Ascending aorta (tissue), 2 donors: ENCODE measurements at regions not wholly inside any gene's neighbourhood (a gene's known extent, or its start where the extent isn't known, plus 50 kb on each side); places are given as distances from the start of the nearest gene placed in this dataset.

Experiments
- DNase-seq, 2 donors: peaks; one replicate each; pipeline ENCODE4 v3.0.0-alpha.2; 2019; ENCODE audit warnings: low spot score in 2 of 2
- H3K27ac ChIP-seq, 2 donors: fragments of 200-600 bp; sonication (generic); one replicate each; pipeline ENCODE4 v1.5.1; 2016 to 2017; ENCODE audit warnings: mild to moderate bottlenecking in 1 of 2
- H3K27me3 ChIP-seq: fragments of 200-600 bp; sonication (generic); one replicate; pipeline ENCODE4 v1.5.1; 2017
- H3K36me3 ChIP-seq, 2 donors: fragments of 200-600 bp; sonication (generic); one replicate each; pipeline ENCODE4 v1.5.1; 2016
- H3K4me1 ChIP-seq, 2 donors: fragments of 200-600 bp; sonication (generic); one replicate each; pipeline ENCODE4 v1.5.1; 2016 to 2017; ENCODE audit warnings: mild to moderate bottlenecking in 1 of 2
- H3K4me3 ChIP-seq, 2 donors: fragments of 200-600 bp; sonication (generic); one replicate each; pipeline ENCODE4 v1.5.1; 2016 to 2017; ENCODE audit warnings: mild to moderate bottlenecking in 1 of 2
- H3K9me3 ChIP-seq, 2 donors: fragments of 200-600 bp; sonication (generic); one replicate each; pipeline ENCODE4 v1.5.1; 2016
- intact Hi-C: fragments of 100-400 bp; cut with DNase I; formaldehyde crosslinking; loops from one replicate; pipeline ENCODE4 v1.15.1; 2023
- TF ChIP-seq, protein P1 (sequence below), 3 experiments: fragments of 200-600 bp in 2 of 3; fragments of 450-650 bp in 1 of 3; sonication (generic) in 2 of 3; IDR thresholded peaks; one replicate each; pipeline ENCODE4 v1.5.1; 2016 to 2019; ENCODE audit warnings: antibody characterized with exemption in 3 of 3, mild to moderate bottlenecking in 1 of 3, moderate library complexity in 1 of 3

DNA sequence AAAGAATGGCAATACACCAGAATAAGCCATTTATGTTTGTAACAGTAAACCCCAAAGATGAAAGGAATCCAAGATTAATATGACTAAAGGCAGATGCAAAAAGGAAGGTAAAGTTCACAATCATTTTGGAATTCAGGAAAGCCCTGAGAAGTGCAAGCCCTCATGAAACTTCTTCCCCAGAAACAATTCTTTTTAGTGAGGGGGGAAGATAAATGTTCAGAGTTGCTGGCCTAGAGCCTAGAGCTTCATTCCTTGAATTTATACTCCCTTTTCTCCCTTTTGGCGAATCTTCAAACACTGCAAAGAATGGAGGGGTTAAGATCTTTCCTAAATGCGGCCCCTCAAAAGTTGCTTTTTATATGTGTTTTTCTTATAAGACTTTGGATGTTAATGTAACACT lies 368.8 kb downstream of the MEIS1 start:
- no peaks in the 10 kb centered on the region for H3K36me3 ChIP-seq
- intact Hi-C loops: no loop called here
- TF ChIP-seq, protein P1, sequence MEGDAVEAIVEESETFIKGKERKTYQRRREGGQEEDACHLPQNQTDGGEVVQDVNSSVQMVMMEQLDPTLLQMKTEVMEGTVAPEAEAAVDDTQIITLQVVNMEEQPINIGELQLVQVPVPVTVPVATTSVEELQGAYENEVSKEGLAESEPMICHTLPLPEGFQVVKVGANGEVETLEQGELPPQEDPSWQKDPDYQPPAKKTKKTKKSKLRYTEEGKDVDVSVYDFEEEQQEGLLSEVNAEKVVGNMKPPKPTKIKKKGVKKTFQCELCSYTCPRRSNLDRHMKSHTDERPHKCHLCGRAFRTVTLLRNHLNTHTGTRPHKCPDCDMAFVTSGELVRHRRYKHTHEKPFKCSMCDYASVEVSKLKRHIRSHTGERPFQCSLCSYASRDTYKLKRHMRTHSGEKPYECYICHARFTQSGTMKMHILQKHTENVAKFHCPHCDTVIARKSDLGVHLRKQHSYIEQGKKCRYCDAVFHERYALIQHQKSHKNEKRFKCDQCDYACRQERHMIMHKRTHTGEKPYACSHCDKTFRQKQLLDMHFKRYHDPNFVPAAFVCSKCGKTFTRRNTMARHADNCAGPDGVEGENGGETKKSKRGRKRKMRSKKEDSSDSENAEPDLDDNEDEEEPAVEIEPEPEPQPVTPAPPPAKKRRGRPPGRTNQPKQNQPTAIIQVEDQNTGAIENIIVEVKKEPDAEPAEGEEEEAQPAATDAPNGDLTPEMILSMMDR (IDR thresholded peaks at IDR 0.05): no peak
- no peak overlapping the region for H3K4me3 ChIP-seq
- no peaks in the 10 kb centered on the region for H3K27me3 ChIP-seq
- no peak for DNase-seq
- H3K9me3 ChIP-seq: no peaks in the 10 kb centered on the region
- no peak overlapping the region for H3K27ac ChIP-seq
- H3K4me1 ChIP-seq: no peaks in the 10 kb centered on the region

DNA sequence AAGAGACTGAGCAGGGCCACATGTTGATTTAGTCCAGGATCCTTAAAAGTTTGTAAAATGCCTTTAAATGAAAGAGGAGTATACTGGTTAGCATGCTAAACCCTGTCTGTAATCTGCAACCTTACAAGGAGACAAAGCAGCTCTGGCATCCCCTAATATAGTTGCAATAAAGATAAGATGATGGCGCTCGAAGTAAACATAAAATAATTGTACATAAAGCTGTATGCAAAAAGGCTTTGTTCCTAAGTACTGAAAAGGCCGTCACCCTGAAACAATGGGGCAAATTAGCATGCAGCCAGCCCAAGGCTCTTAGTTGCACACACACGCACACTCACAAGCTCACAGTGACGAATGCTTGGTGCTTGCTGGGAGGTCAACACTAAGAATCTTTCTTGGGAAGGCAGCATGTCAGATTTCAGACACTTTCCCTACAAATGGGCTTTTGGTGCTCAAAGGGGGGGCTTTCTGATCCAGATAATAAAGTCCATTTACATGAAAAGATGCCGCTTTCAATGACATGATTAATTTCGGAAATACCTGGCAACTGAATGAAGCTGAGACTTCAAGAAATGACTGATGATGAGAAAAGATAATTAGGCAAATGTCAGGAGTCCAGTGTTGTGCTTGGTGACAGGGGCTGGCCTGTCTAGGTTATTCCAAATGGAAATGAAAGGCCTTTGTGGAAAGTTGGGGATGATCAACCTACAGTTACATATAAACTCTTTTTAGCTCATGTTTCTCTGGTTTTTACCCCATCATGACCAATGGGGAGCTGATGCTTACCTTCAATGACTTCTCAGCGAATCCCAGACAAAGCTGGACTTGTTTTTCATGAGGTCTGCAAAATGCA lies 370.3 kb downstream of the MEIS1 start:
- Histone ChIP-seq H3K36me3 (no peaks in the 10 kb centered on the region), H3K27ac (no peak overlapping the region), H3K9me3 (no peaks in the 10 kb centered on the region), H3K27me3 (no peaks in the 10 kb centered on the region), H3K4me1 (no peaks in the 10 kb centered on the region), H3K4me3 (no peak overlapping the region)
- intact Hi-C loops: no loop called here
- TF ChIP-seq, protein P1 (IDR thresholded peaks at IDR 0.05): no peak
- no peak for DNase-seq

DNA sequence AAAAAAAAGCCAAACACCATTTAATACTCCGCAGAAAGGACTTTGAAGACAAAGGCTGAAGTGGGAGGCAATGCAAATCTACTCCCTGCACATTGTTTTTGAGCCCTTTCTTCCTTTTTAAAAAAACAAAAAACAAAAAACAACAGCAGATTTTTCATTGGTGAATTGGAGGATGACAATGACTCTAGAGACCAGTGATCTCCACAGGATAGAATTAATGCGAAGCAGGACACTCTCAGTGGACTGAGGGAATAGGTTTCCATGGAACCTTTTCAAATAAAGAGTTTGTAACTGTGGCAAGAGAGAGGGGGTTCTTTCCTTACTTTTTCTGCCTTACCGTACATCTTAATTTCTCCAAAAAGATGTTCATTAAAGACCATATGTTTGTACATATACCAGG lies 371.0 kb downstream of the MEIS1 start:
- TF ChIP-seq, protein P1 (IDR thresholded peaks at IDR 0.05): no peak
- intact Hi-C loops: no loop called here

DNA sequence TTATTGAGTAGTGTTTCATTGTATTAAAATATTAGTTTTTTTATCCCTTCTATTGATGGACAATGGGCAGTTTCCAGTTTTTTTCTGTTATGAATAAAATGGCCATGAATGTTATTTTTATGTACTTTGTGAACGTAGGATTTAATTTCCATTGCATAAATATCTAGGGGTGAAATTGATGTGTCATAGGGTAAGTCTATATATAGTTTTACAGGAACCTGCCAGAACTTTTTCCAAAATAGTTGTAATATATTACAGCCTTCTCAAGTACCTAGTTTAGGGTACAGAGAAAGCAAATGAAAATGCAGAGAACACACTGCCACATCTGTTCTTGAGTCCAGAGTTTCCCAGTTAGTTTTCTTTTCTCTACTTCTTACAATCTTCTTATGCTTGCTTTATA lies 378.6 kb downstream of the MEIS1 start:
- intact Hi-C loops: no loop called here
- DNase-seq: no peak
- H3K4me3 ChIP-seq: no peak overlapping the region
- H3K36me3 ChIP-seq: no peaks in the 10 kb centered on the region
- no peaks in the 10 kb centered on the region for H3K4me1 ChIP-seq
- H3K27me3 ChIP-seq: no peaks in the 10 kb centered on the region
- H3K27ac ChIP-seq: no peak overlapping the region
- TF ChIP-seq, protein P1 (IDR thresholded peaks at IDR 0.05): no peak
- no peaks in the 10 kb centered on the region for H3K9me3 ChIP-seq

More for the DNA sequence above, 371.0 kb downstream of the MEIS1 start:
- Histone ChIP-seq H3K4me1 (no peaks in the 10 kb centered on the region), H3K9me3 (no peaks in the 10 kb centered on the region), H3K36me3 (no peaks in the 10 kb centered on the region), H3K27ac (no peak overlapping the region), H3K4me3 (no peak overlapping the region), H3K27me3 (no peaks in the 10 kb centered on the region)
- no peak for DNase-seq

DNA sequence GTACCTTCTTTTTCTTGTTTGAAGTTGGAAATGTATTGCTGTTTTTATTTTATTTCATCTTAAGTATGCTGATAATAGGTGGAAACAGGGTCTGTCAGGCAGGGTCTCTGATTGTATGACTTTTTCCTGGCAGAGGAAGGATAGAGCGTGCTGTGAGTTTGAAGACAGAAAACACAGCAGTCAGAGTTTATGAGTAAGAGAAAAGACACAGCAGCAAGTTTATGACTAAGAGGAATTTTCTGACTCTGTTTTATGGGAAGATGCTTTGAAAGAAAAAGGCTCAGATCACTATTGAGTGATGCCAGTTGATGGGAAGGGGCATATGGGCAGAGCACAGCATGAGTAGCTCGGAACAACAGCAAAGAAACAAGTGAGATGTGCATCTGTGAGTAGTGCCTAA lies 379.1 kb downstream of the MEIS1 start:
- DNase-seq: no peak
- H3K4me1 ChIP-seq: no peaks in the 10 kb centered on the region
- H3K27me3 ChIP-seq: no peaks in the 10 kb centered on the region
- no peaks in the 10 kb centered on the region for H3K9me3 ChIP-seq
- TF ChIP-seq, protein P1 (IDR thresholded peaks at IDR 0.05): no peak
- intact Hi-C loops: no loop called here
- H3K36me3 ChIP-seq: no peaks in the 10 kb centered on the region
- no peak overlapping the region for H3K27ac ChIP-seq
- no peak overlapping the region for H3K4me3 ChIP-seq
